HUES64 (cell line): ENCODE measurements at regions not wholly inside any gene's neighbourhood (a gene's known extent, or its start where the extent isn't known, plus 50 kb on each side); places are given as distances from the start of the nearest gene placed in this dataset.
"Not testable (repeated sequence)": the region's sequence is repeated elsewhere in the genome, so short reads cannot be mapped to it uniquely, and the experiment has no call there.

ENCODE experiments used
- H3K27ac ChIP-seq: 2 replicates; pipeline ENCODE4 v1.7.0; 2013; ENCODE audit warnings: low read depth, low read length, inconsistent platforms
- H3K27me3 ChIP-seq: 2 replicates; pipeline ENCODE4 v1.6.1; 2013; ENCODE audit warnings: mild to moderate bottlenecking, low read length; ENCODE audit not compliant: insufficient read depth
- H3K36me3 ChIP-seq: 2 replicates; pipeline ENCODE4 v1.6.1; 2013; ENCODE audit warnings: mild to moderate bottlenecking, low read length; ENCODE audit not compliant: insufficient read depth
- H3K4me1 ChIP-seq: 2 replicates; pipeline ENCODE4 v1.6.1; 2013; ENCODE audit warnings: mild to moderate bottlenecking, low read length, moderate library complexity; ENCODE audit not compliant: insufficient read depth
- H3K4me3 ChIP-seq: 2 replicates; pipeline ENCODE4 v1.5.1; 2013; ENCODE audit warnings: mild to moderate bottlenecking, low read length, moderate library complexity
- H3K9ac ChIP-seq: 2 replicates; pipeline ENCODE4 v1.6.1; 2013; ENCODE audit warnings: mild to moderate bottlenecking, low read depth, low read length
- H3K9me3 ChIP-seq: 2 replicates; pipeline ENCODE4 v1.6.1; 2013; ENCODE audit warnings: low read depth, low read length; ENCODE audit not compliant: insufficient read depth
- WGBS: fragments of 150-250, 120-280 bp; methylation state at CpG from one replicate; pipeline ENCODE4 v1.1.7; 2013; ENCODE audit warnings: missing lambda C conversion rate; 5-methylcytosine and 5-hydroxymethylcytosine counted together

GRCh38 chr13:44796597-44797490 is 192.4 kb downstream of the NUFIP1 start:
- Histone ChIP-seq H3K27me3 (no peaks in the 10 kb centered on the region), H3K4me1 (no peaks in the 10 kb centered on the region), H3K9me3 (no peaks in the 10 kb centered on the region), H3K9ac (no peak overlapping the region), H3K4me3 (no peak overlapping the region), H3K27ac (no peak overlapping the region), H3K36me3 (no peaks in the 10 kb centered on the region)
- WGBS, result 86% methylated on average over 5 of the region's 5 CpGs

GRCh38 chr13:44796039-44796438 is 193.2 kb downstream of the NUFIP1 start:
- 93% methylated on average over 2 of the region's 2 CpGs for WGBS
- H3K9ac ChIP-seq, H3K36me3 ChIP-seq, H3K4me1 ChIP-seq, H3K27me3 ChIP-seq, H3K4me3 ChIP-seq, H3K27ac ChIP-seq, H3K9me3 ChIP-seq: not testable (repeated sequence)

- Histone ChIP-seq H3K9ac (no peak overlapping the region), H3K27ac (no peak overlapping the region), H3K27me3 (no peaks in the 10 kb centered on the region), H3K36me3 (no peaks in the 10 kb centered on the region), H3K4me3 (no peak overlapping the region), H3K9me3 (no peaks in the 10 kb centered on the region), H3K4me1 (no peaks in the 10 kb centered on the region)
- WGBS, result 86% methylated on average over 1 of the region's 2 CpGs
Measured at GRCh38 chr13:44795176-44795575, 194.1 kb downstream of the NUFIP1 start.

DNA sequence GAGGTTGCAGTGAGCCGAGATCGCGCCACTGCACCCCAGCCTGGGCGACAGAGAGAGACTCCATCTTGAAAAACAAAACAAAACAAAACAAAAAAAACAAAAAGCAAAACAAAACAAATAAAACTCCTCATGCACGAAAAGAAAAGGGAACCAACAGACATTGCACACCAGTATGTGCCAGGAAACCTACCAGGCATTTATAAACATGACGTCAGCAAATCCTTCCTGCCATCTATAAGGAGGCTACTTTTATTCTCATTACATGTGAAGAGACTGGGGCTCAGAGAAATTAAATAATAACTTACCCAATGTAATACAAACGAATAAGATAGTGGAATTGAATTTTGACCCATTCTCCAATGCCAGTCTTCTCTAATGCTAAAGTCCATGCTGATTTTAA is 197.2 kb downstream of the NUFIP1 start:
- Histone ChIP-seq H3K4me1 (no peaks in the 10 kb centered on the region), H3K4me3 (no peak overlapping the region), H3K27me3 (no peaks in the 10 kb centered on the region), H3K9me3 (peaks cover 3% of the 10 kb centered on the region; the same call in 1 of the 2 replicates), H3K9ac (no peak overlapping the region), H3K36me3 (no peaks in the 10 kb centered on the region), H3K27ac (no peak overlapping the region)
- 93% methylated on average over 6 of the region's 7 CpGs for WGBS

DNA sequence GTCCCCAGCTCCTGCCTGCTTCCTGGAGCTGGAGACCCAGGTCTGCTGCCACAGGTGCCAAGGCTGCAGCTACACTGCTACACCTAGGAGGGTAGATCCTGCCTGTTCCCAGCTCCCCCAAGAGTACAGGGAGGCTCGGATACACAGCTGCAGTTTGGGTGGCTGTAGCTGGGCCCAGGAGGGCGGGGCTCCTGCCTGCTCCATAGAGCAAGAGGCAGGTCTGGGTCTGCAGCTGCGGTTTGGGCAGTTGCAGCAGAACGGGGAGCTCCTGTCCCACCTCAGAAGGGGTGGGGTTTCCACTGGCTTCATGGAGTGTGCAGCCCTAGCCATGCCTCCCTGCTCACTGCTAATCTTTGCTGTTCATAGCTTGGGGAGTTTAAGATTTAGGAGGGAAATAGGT is 199.0 kb downstream of the NUFIP1 start:
- WGBS, result 68% methylated on average over 4 of the region's 4 CpGs
- Histone ChIP-seq H3K27ac (no peak overlapping the region), H3K4me3 (no peak overlapping the region), H3K9ac (no peak overlapping the region), H3K4me1 (no peaks in the 10 kb centered on the region), H3K27me3 (no peaks in the 10 kb centered on the region), H3K36me3 (no peaks in the 10 kb centered on the region), H3K9me3 (peaks cover 3% of the 10 kb centered on the region; the same call in 1 of the 2 replicates)

DNA sequence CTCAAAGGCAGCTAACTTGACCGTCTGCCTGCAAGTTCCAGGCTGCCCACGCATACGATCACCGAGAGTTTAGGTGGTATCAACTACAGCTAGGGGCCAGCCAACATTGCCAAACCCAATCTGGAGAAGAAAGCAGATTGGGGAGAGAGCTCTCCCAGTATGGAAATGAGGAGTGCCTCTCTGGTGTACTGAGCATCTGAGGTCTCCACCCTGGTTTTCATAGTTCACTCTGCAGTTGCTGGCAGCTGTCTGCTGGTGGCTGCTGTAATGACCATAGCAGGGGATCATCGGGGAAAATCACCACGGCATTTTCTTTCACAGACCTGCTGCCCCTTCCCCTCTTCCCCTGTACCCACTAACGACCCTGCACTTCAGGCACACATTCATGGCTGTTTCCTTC is 201.7 kb downstream of the NUFIP1 start:
- Histone ChIP-seq H3K4me1 (no peaks in the 10 kb centered on the region), H3K4me3 (no peak overlapping the region)
- 90% methylated on average over 7 of the region's 7 CpGs for WGBS

DNA sequence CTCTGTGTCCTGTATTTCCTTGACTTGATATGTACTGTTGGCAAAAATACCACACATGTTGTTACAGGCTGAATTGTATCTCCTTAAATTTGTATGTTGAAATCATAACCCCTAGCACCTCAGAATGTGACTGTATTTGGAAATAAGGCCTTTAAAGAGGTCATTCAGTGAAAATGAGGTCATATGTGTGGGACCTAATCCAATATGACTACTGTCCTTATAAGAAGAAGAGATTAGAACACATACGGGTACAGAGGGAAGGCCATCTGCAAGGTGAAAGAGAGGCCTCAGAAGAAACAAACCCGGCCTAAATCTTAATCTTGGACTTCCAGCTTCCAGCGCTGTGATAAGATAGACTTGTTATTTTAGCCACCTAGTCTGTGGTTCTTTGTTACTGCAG is 202.5 kb downstream of the NUFIP1 start:
- no peak overlapping the region for H3K9ac ChIP-seq
- 92% methylated on average over 3 of the region's 3 CpGs for WGBS

More for the DNA sequence above, 201.7 kb downstream of the NUFIP1 start:
- Histone ChIP-seq H3K36me3 (no peaks in the 10 kb centered on the region), H3K9ac (no peak overlapping the region), H3K9me3 (peaks cover 3% of the 10 kb centered on the region; the same call in 1 of the 2 replicates), H3K27me3 (no peaks in the 10 kb centered on the region), H3K27ac (no peak overlapping the region)

GRCh38 chr13:44785401-44785800 is 203.9 kb downstream of the NUFIP1 start:
- Histone ChIP-seq H3K4me3 (no peak overlapping the region), H3K36me3 (no peaks in the 10 kb centered on the region), H3K27ac (no peak overlapping the region), H3K27me3 (no peaks in the 10 kb centered on the region), H3K9ac (no peak overlapping the region), H3K4me1 (no peaks in the 10 kb centered on the region), H3K9me3 (peaks cover 3% of the 10 kb centered on the region; the same call in 1 of the 2 replicates)
- WGBS, result 100% methylated on average over 2 of the region's 3 CpGs

More for the DNA sequence above, 202.5 kb downstream of the NUFIP1 start:
- no peaks in the 10 kb centered on the region for H3K36me3 ChIP-seq
- peaks cover 3% of the 10 kb centered on the region; the same call in 1 of the 2 replicates for H3K9me3 ChIP-seq
- no peak overlapping the region for H3K4me3 ChIP-seq
- H3K27ac ChIP-seq, result no peak overlapping the region
- no peaks in the 10 kb centered on the region for H3K27me3 ChIP-seq
- no peaks in the 10 kb centered on the region for H3K4me1 ChIP-seq

DNA sequence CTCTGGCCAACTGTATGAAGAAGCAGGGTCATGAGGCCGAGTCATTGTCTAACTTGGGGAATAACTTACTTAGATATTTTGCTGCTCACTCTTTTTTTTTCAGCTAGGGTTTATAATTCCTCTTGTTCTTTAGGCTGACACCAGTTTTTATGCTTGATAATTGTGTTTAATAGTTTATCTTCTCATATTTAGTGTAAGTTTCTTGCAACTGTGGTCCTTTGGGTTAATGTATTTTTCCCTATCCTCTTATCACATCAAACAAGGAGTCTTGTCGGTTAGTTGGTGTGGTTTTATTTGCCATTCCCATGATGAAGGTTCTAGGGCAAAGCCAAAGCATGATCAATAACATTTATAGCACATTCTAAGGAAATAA is 204.6 kb downstream of the NUFIP1 start:
- 86% methylated on average over 1 of the region's 2 CpGs for WGBS
- no peak overlapping the region for H3K4me3 ChIP-seq
- H3K4me1 ChIP-seq, result no peaks in the 10 kb centered on the region
- no peaks in the 10 kb centered on the region for H3K27me3 ChIP-seq
- H3K36me3 ChIP-seq, result no peaks in the 10 kb centered on the region
- H3K27ac ChIP-seq, result no peak overlapping the region
- peaks cover 2% of the 10 kb centered on the region; the same call in 1 of the 2 replicates for H3K9me3 ChIP-seq
- H3K9ac ChIP-seq, result no peak overlapping the region

DNA sequence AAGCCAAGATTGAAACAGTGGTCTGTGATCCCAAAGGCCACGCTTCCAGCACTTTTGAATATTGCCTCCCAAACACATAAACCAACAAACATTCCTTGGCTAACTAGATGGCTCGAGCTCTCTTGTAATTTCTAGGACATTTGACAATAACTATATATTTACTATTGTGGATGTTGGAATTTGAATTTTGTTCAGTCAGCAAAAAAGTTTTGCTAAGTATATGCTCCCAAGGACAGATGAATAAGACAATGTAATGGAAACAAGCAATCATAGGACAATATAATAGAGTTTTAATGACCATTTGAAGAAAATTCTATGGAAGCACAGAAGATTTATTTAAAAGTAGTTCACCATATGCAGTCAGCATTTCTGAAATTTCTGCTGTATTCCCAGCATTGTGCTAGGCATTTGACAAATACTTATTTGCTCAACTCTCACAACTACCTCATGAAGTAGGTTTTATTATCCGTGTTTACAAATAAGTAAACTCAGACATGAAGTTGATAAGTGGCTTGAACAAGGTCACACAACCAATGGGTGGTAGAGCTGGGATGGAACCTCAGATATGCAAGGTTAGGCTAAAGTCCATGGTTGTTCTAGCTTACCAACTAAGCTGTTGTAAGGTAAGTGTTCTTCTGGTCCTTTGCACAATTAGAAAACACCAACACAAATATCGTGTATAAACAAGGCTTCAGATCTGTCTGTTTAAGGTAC is 205.1 kb downstream of the NUFIP1 start:
- Histone ChIP-seq H3K27ac (no peak overlapping the region), H3K36me3 (no peaks in the 10 kb centered on the region), H3K4me3 (no peak overlapping the region), H3K9ac (no peak overlapping the region), H3K9me3 (no peaks in the 10 kb centered on the region), H3K27me3 (no peaks in the 10 kb centered on the region), H3K4me1 (no peaks in the 10 kb centered on the region)
- WGBS, result 93% methylated on average over 3 of the region's 4 CpGs

DNA sequence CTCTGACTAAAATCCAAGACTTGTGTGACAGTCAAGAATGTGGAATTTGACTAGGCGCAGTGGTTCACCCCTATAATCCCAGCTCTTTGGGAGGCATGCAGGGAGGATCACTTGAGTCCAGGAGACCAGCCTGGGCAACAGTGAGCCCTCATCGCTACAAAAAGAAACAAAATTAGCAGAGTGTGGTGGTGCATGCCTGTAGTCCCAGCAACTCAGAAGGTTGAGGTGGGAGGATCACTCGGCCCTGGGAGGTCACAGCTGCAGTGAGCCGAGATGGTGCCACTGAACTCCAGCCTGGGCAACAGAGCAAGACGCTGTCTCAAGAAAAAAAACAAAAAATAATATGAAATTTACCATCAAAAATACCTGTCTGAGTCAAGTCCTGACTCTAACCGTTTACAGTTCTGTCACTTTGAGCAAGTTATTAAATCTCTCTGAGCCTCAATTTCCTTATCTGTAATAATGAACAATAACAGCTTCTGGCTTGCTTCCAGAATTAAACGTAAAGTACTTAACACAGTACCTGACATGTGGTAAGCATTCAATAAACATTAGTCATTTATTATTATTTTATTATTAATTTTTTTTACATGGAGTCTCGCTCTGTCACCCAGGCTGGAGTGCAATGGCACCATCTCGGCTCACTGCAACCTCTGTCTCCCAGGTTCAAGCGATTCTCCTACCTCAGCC is 204.6 kb upstream of the TSC22D1 start:
- no peak overlapping the region for H3K9ac ChIP-seq
- WGBS, result 95% methylated on average over 9 of the region's 10 CpGs
- H3K36me3 ChIP-seq, result no peaks in the 10 kb centered on the region
- no peak overlapping the region for H3K27ac ChIP-seq
- no peaks in the 10 kb centered on the region for H3K27me3 ChIP-seq
- no peaks in the 10 kb centered on the region for H3K4me1 ChIP-seq
- H3K4me3 ChIP-seq, result no peak overlapping the region
- no peaks in the 10 kb centered on the region for H3K9me3 ChIP-seq
